GM23338 (cell line): ENCODE measurements at regions not wholly inside any gene's neighbourhood (a gene's known extent, or its start where the extent isn't known, plus 50 kb on each side); places are given as distances from the start of the nearest gene placed in this dataset.

ENCODE experiments used
- ATAC-seq: fragments of 200-7000 bp; cut with Tn5 transposase; 3 replicates; pipeline ENCODE4 v1.9.1; 2020
- DNase-seq: peaks from one replicate; pipeline ENCODE4 v3.0.0-alpha.2; 2015; ENCODE audit warnings: low spot score
- H2AFZ ChIP-seq: fragments of 200-600 bp; sonication (generic); 2 replicates; pipeline ENCODE4 v1.8.0; 2016; ENCODE audit warnings: antibody characterized with exemption, mild to moderate bottlenecking, moderate library complexity
- H3F3A ChIP-seq: fragments of 200-600 bp; sonication (generic); replicated peaks from 2 replicates; pipeline ENCODE4 v1.8.0; 2017; ENCODE audit warnings: antibody characterized with exemption, mixed run types, low read depth
- H3K27ac ChIP-seq: fragments of 200-600 bp; sonication (generic); 2 replicates; pipeline ENCODE4 v1.6.1; 2016; ENCODE audit warnings: low read depth
- H3K27me3 ChIP-seq: fragments of 200-600 bp; sonication (generic); 2 replicates; pipeline ENCODE4 v1.8.0; 2016; ENCODE audit warnings: mild to moderate bottlenecking, mixed run types, moderate library complexity; ENCODE audit not compliant: insufficient read depth
- H3K36me3 ChIP-seq: fragments of 200-600 bp; sonication (generic); 2 replicates; pipeline ENCODE4 v1.8.0; 2016; ENCODE audit warnings: mild to moderate bottlenecking; ENCODE audit not compliant: insufficient read depth
- H3K4me1 ChIP-seq: fragments of 200-600 bp; sonication (generic); 2 replicates; pipeline ENCODE4 v1.8.0; 2016; ENCODE audit warnings: mild to moderate bottlenecking, moderate library complexity; ENCODE audit not compliant: insufficient read depth
- H3K4me2 ChIP-seq: fragments of 200-600 bp; sonication (generic); 2 replicates; pipeline ENCODE4 v1.7.1; 2017; ENCODE audit warnings: mixed run types
- H3K4me3 ChIP-seq: fragments of 200-600 bp; sonication (generic); 2 replicates; pipeline ENCODE4 v1.6.1; 2016; ENCODE audit warnings: mixed run types
- H3K79me2 ChIP-seq: fragments of 200-600 bp; sonication (generic); replicated peaks from 2 replicates; pipeline ENCODE4 v1.8.0; 2017; ENCODE audit warnings: mild to moderate bottlenecking; ENCODE audit not compliant: insufficient read depth
- H3K9me2 ChIP-seq: fragments of 200-600 bp; sonication (generic); 2 replicates; pipeline ENCODE4 v1.8.0; 2017; ENCODE audit not compliant: insufficient read depth
- H4K20me1 ChIP-seq: fragments of 200-600 bp; sonication (generic); replicated peaks from 2 replicates; pipeline ENCODE4 v1.8.0; 2017; ENCODE audit warnings: mild to moderate bottlenecking; ENCODE audit not compliant: insufficient read depth
- H3K27ac Mint-ChIP-seq: 2 replicates; pipeline ENCODE4 v1.8.0; 2020; ENCODE audit warnings: inconsistent platforms, mild to moderate bottlenecking, moderate library complexity, mixed read lengths
- H3K27me3 Mint-ChIP-seq: 3 replicates; pipeline ENCODE4 v1.8.0; 2022; ENCODE audit warnings: low read depth, mild to moderate bottlenecking, moderate library complexity, mixed read lengths, inconsistent platforms; ENCODE audit not compliant: insufficient read depth, poor library complexity
- H3K36me3 Mint-ChIP-seq: 3 replicates; pipeline ENCODE4 v1.8.0; 2021; ENCODE audit warnings: low read depth, mild to moderate bottlenecking, inconsistent platforms, moderate library complexity, mixed read lengths
- H3K4me1 Mint-ChIP-seq: 3 replicates; pipeline ENCODE4 v1.8.0; 2020; ENCODE audit warnings: mild to moderate bottlenecking, inconsistent platforms, mixed read lengths
- H3K4me3 Mint-ChIP-seq: 3 replicates; pipeline ENCODE4 v1.8.0; 2021; ENCODE audit warnings: moderate library complexity, mild to moderate bottlenecking, inconsistent platforms, mixed read lengths
- H3K9me3 Mint-ChIP-seq: 3 replicates; pipeline ENCODE4 v1.8.0; 2020; ENCODE audit warnings: moderate library complexity, mild to moderate bottlenecking, inconsistent platforms, mixed read lengths
- CREB1 ChIP-seq: fragments of 250-450 bp; sonication (Bioruptor Pico); IDR thresholded peaks from 2 replicates; pipeline ENCODE4 v1.5.0; 2020; ENCODE audit warnings: low read depth, mild to moderate bottlenecking, moderate library complexity
- ETS1 ChIP-seq: IDR thresholded peaks from 2 replicates; pipeline ENCODE4 v1.6.1; 2016; ENCODE audit warnings: antibody characterized with exemption
- EZH2phosphoT487 ChIP-seq: fragments of 200-600 bp; sonication (generic); IDR thresholded peaks from one replicate; pipeline ENCODE4 v1.8.1; 2018; ENCODE audit warnings: antibody characterized with exemption; ENCODE audit not compliant: unreplicated experiment
- JUNB ChIP-seq: IDR thresholded peaks from one replicate; pipeline ENCODE4 v1.6.1; 2016; ENCODE audit warnings: antibody characterized with exemption; ENCODE audit not compliant: unreplicated experiment
- NANOG ChIP-seq: IDR thresholded peaks from 2 replicates; pipeline ENCODE4 v1.6.1; 2016; ENCODE audit warnings: antibody characterized with exemption, borderline replicate concordance
- POLR2AphosphoS5 ChIP-seq: IDR thresholded peaks from 2 replicates; pipeline ENCODE4 v1.6.1; 2016; ENCODE audit warnings: antibody characterized with exemption, low read depth
- STAT1 ChIP-seq: IDR thresholded peaks from one replicate; pipeline ENCODE4 v1.6.1; 2016; ENCODE audit warnings: antibody characterized with exemption; ENCODE audit not compliant: unreplicated experiment
- ZNF331 ChIP-seq: fragments of 250-450 bp; sonication (Bioruptor Pico); IDR thresholded peaks from 2 replicates; pipeline ENCODE4 v1.5.0; 2020; ENCODE audit warnings: low read depth, mild to moderate bottlenecking, moderate library complexity
- TF ChIP-seq, protein P1 (sequence below), 2 experiments: fragments of 200-600 bp in 1 of 2; sonication (generic) in 1 of 2; conservative IDR thresholded peaks; 2 replicates each; pipeline versions ENCODE4 v1.5.1 to v1.6.1; 2016 to 2017; ENCODE audit warnings: antibody characterized with exemption in 2 of 2, low read depth in 2 of 2, mild to moderate bottlenecking in 2 of 2, moderate library complexity in 1 of 2
- TF ChIP-seq, protein P2 (sequence below): IDR thresholded peaks from one replicate; pipeline ENCODE4 v1.6.1; 2018; ENCODE audit warnings: antibody characterized with exemption; ENCODE audit not compliant: unreplicated experiment

DNA sequence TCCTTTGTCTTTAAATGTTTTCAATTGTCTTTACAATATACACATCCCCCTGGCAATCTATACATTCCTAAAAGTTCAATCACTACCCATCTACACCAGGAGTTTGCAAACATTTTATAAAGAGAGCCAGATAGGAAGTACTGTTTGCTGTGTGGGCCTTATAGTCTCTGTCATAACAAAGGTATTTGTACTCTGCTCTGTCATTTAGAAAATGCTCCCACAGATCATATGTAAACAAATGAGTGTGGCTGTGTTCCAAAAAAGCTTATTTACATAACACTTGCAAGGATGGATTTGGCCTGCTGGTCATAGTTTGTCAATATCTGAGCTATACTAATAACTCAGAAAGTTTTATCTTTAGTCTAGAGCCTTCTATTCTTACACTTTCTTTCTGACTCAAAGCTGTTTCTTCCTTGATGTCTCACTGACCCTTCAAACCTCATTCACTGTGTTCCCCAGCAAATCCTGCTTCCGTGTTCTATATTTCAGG lies 511.9 kb downstream of the GBE1 start:
- no peaks in the 10 kb centered on the region for H3K9me2 ChIP-seq
- Mint-ChIP-seq H3K27me3 (no peaks in the 10 kb centered on the region), H3K27ac (no peak overlapping the region), H3K4me3 (no peak overlapping the region), H3K36me3 (no peaks in the 10 kb centered on the region), H3K9me3 (no peaks in the 10 kb centered on the region), H3K4me1 (peaks cover 11% of the 10 kb centered on the region; the same call in 2 of the 3 replicates)
- H3K27ac ChIP-seq: no peak overlapping the region
- H3F3A ChIP-seq: no peaks in the 10 kb centered on the region
- H4K20me1 ChIP-seq: no peaks in the 10 kb centered on the region
- TF ChIP-seq POLR2AphosphoS5: no peak
- TF ChIP-seq, protein P1, sequence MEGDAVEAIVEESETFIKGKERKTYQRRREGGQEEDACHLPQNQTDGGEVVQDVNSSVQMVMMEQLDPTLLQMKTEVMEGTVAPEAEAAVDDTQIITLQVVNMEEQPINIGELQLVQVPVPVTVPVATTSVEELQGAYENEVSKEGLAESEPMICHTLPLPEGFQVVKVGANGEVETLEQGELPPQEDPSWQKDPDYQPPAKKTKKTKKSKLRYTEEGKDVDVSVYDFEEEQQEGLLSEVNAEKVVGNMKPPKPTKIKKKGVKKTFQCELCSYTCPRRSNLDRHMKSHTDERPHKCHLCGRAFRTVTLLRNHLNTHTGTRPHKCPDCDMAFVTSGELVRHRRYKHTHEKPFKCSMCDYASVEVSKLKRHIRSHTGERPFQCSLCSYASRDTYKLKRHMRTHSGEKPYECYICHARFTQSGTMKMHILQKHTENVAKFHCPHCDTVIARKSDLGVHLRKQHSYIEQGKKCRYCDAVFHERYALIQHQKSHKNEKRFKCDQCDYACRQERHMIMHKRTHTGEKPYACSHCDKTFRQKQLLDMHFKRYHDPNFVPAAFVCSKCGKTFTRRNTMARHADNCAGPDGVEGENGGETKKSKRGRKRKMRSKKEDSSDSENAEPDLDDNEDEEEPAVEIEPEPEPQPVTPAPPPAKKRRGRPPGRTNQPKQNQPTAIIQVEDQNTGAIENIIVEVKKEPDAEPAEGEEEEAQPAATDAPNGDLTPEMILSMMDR (conservative IDR thresholded peaks at IDR 0.05; ENCODE audit: low read depth in 2 of 2): no peak
- TF ChIP-seq CREB1: no peak
- TF ChIP-seq, protein P2, sequence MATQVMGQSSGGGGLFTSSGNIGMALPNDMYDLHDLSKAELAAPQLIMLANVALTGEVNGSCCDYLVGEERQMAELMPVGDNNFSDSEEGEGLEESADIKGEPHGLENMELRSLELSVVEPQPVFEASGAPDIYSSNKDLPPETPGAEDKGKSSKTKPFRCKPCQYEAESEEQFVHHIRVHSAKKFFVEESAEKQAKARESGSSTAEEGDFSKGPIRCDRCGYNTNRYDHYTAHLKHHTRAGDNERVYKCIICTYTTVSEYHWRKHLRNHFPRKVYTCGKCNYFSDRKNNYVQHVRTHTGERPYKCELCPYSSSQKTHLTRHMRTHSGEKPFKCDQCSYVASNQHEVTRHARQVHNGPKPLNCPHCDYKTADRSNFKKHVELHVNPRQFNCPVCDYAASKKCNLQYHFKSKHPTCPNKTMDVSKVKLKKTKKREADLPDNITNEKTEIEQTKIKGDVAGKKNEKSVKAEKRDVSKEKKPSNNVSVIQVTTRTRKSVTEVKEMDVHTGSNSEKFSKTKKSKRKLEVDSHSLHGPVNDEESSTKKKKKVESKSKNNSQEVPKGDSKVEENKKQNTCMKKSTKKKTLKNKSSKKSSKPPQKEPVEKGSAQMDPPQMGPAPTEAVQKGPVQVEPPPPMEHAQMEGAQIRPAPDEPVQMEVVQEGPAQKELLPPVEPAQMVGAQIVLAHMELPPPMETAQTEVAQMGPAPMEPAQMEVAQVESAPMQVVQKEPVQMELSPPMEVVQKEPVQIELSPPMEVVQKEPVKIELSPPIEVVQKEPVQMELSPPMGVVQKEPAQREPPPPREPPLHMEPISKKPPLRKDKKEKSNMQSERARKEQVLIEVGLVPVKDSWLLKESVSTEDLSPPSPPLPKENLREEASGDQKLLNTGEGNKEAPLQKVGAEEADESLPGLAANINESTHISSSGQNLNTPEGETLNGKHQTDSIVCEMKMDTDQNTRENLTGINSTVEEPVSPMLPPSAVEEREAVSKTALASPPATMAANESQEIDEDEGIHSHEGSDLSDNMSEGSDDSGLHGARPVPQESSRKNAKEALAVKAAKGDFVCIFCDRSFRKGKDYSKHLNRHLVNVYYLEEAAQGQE: no peak
- no peak for TF ChIP-seq EZH2phosphoT487
- no peak for TF ChIP-seq NANOG
- H3K4me1 ChIP-seq: 0 out of 2 replicates have a peak, but pooled peaks cover 10% of the 10 kb centered on the region
- H3K27me3 ChIP-seq: no peaks in the 10 kb centered on the region
- H2AFZ ChIP-seq: no peak overlapping the region
- ATAC-seq (no peak), DNase-seq (peak; percentile 15)
- H3K4me2 ChIP-seq: no peak overlapping the region
- no peaks in the 10 kb centered on the region for H3K79me2 ChIP-seq
- H3K4me3 ChIP-seq: no peak overlapping the region
- H3K36me3 ChIP-seq: no peaks in the 10 kb centered on the region

DNA sequence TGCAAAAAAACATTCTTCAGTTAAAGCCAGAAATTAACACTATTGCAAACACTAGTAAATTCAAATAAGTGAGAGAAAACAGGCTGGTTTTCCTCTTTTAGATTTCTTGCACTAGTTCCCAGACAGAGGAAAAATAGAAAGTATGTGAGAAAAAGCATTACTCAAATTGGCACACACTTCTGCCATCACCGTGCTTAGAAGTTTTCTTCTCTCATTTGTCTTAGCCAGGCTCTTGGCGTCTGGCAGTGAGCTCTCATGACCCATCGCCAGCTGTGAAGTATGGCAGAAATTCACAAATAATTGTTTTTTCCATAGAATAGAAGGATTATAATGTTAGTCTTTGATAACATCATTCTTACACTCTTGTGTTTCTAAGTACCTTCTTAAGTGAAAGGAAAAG lies 515.9 kb downstream of the GBE1 start:
- Histone ChIP-seq H3K27me3 (no peaks in the 10 kb centered on the region), H3K4me2 (no peak overlapping the region), H2AFZ (no peak overlapping the region), H3K36me3 (no peaks in the 10 kb centered on the region), H3K4me1 (peaks cover 14% of the 10 kb centered on the region; the same call in 1 of the 2 replicates), H3K9me2 (no peaks in the 10 kb centered on the region), H3F3A (no peaks in the 10 kb centered on the region), H3K4me3 (no peak overlapping the region), H4K20me1 (no peaks in the 10 kb centered on the region), H3K27ac (no peak overlapping the region), H3K79me2 (no peaks in the 10 kb centered on the region)
- no peak overlapping the region for H3K4me3 Mint-ChIP-seq
- H3K9me3 Mint-ChIP-seq: no peaks in the 10 kb centered on the region
- H3K27me3 Mint-ChIP-seq: no peaks in the 10 kb centered on the region
- H3K36me3 Mint-ChIP-seq: no peaks in the 10 kb centered on the region
- peaks cover 16% of the 10 kb centered on the region; the same call in 2 of the 3 replicates for H3K4me1 Mint-ChIP-seq
- no peak for ATAC-seq
- TF ChIP-seq POLR2AphosphoS5 (no peak), EZH2phosphoT487 (no peak), STAT1 (no peak), JUNB (no peak), NANOG (no peak), ETS1 (no peak), ZNF331 (CRISPR knock-in tag) (no peak)
- DNase-seq: no peak
- H3K27ac Mint-ChIP-seq: no peak overlapping the region
